H1 (cell line): ENCODE measurements at regions not wholly inside any gene's neighbourhood (a gene's known extent, or its start where the extent isn't known, plus 50 kb on each side); places are given as distances from the start of the nearest gene placed in this dataset.

Experiments used
- ATF3 ChIP-seq: IDR thresholded peaks from 2 replicates; pipeline ENCODE4 v1.6.1; 2011; ENCODE audit warnings: low read depth, mild to moderate bottlenecking, low read length; ENCODE audit not compliant: insufficient read depth
- CTCF ChIP-seq, 3 experiments: IDR thresholded peaks; 1 replicate in 2 of 3; 2 replicates in 1 of 3; pipeline versions ENCODE4 v1.5.1 to v1.6.1; 2011; ENCODE audit warnings: low read length in 3 of 3, mild to moderate bottlenecking in 3 of 3, inconsistent platforms in 2 of 3, low read depth in 1 of 3, moderate library complexity in 1 of 3; ENCODE audit not compliant: insufficient read depth in 1 of 3; ENCODE audit errors: control extremely low read depth in 1 of 3
- EGR1 ChIP-seq: IDR thresholded peaks from 2 replicates; pipeline ENCODE4 v1.6.1; 2011; ENCODE audit warnings: low read depth, low read length, borderline replicate concordance

- TF ChIP-seq ATF3 (no peak), CTCF (IDR thresholded peaks at IDR 0.05; ENCODE audit: control extremely low read depth in 1 of 3, insufficient read depth in 1 of 3, low read depth in 1 of 3, low read length in 3 of 3) (peak in 2 of 3 experiments; percentile 64 to 69; a peak in 3 of 4 replicates), EGR1 (no peak)
Measured at GRCh38 chr18:8480506-8481328, 128.5 kb upstream of the RAB12 start.
